Neural progenitor cell (in vitro differentiated cells): ENCODE measurements at regions not wholly inside any gene's neighbourhood (a gene's known extent, or its start where the extent isn't known, plus 50 kb on each side); places are given as distances from the start of the nearest gene placed in this dataset.

Experiments used
- DNase-seq: peaks from one replicate; pipeline ENCODE4 v3.0.0-alpha.2; 2016; ENCODE audit warnings: low spot score
- H2AFZ ChIP-seq: fragments of 200-600 bp; sonication (generic); replicated peaks from 2 replicates; pipeline ENCODE4 v1.6.1; 2016; ENCODE audit warnings: antibody characterized with exemption
- H3F3A ChIP-seq: fragments of 200-600 bp; sonication (generic); 2 replicates; pipeline ENCODE4 v1.6.1; 2016; ENCODE audit warnings: antibody characterized with exemption, low read depth
- H3K27ac ChIP-seq: fragments of 200-600 bp; sonication (generic); 2 replicates; pipeline ENCODE4 v1.5.1; 2016; ENCODE audit warnings: mild to moderate bottlenecking
- H3K27me3 ChIP-seq: fragments of 200-600 bp; sonication (generic); 2 replicates; pipeline ENCODE4 v1.6.1; 2016; ENCODE audit warnings: mild to moderate bottlenecking, moderate library complexity
- H3K36me3 ChIP-seq: fragments of 200-600 bp; sonication (generic); 2 replicates; pipeline ENCODE4 v1.5.1; 2016
- H3K4me1 ChIP-seq: fragments of 200-600 bp; sonication (generic); 2 replicates; pipeline ENCODE4 v1.6.1; 2016; ENCODE audit warnings: mixed run types
- H3K4me2 ChIP-seq: fragments of 200-600 bp; sonication (generic); 2 replicates; pipeline ENCODE4 v1.6.1; 2016
- H3K4me3 ChIP-seq: fragments of 200-600 bp; sonication (generic); 2 replicates; pipeline ENCODE4 v1.5.1; 2016
- H3K79me2 ChIP-seq: fragments of 200-600 bp; sonication (generic); 2 replicates; pipeline ENCODE4 v1.6.1; 2016; ENCODE audit warnings: low read depth
- H3K9ac ChIP-seq: fragments of 200-600 bp; sonication (generic); 2 replicates; pipeline ENCODE4 v1.6.1; 2016
- H3K9me3 ChIP-seq: fragments of 200-600 bp; sonication (generic); 2 replicates; pipeline ENCODE4 v1.5.1; 2016; ENCODE audit warnings: low read depth
- H4K20me1 ChIP-seq: fragments of 200-600 bp; sonication (generic); 2 replicates; pipeline ENCODE4 v1.6.1; 2016; ENCODE audit warnings: low read depth
- H3K27ac Mint-ChIP-seq: 3 replicates; pipeline ENCODE4 v1.8.0; 2021; ENCODE audit warnings: mixed read lengths
- H3K27me3 Mint-ChIP-seq: 2 replicates; pipeline ENCODE4 v1.8.0; 2022; ENCODE audit warnings: low read depth, mild to moderate bottlenecking, inconsistent platforms, moderate library complexity, mixed read lengths; ENCODE audit not compliant: insufficient read depth
- H3K36me3 Mint-ChIP-seq: 3 replicates; pipeline ENCODE4 v1.8.0; 2021; ENCODE audit warnings: mixed read lengths
- H3K4me1 Mint-ChIP-seq: 3 replicates; pipeline ENCODE4 v1.8.0; 2021; ENCODE audit warnings: mixed read lengths
- H3K4me3 Mint-ChIP-seq: 3 replicates; pipeline ENCODE4 v1.8.0; 2021; ENCODE audit warnings: mild to moderate bottlenecking, moderate library complexity, mixed read lengths
- H3K9me3 Mint-ChIP-seq: 3 replicates; pipeline ENCODE4 v1.8.0; 2020; ENCODE audit warnings: mixed read lengths
- CTCF ChIP-seq: fragments of 200-600 bp; sonication (generic); IDR thresholded peaks from 2 replicates; pipeline ENCODE4 v1.5.1; 2017; ENCODE audit warnings: antibody characterized with exemption, mild to moderate bottlenecking
- EZH2 ChIP-seq: fragments of 200-600 bp; sonication (generic); IDR thresholded peaks from 2 replicates; pipeline ENCODE4 v1.6.1; 2017; ENCODE audit warnings: antibody characterized with exemption, mild to moderate bottlenecking, moderate library complexity
- EZH2phosphoT487 ChIP-seq: fragments of 200-600 bp; sonication (generic); IDR thresholded peaks from 2 replicates; pipeline ENCODE4 v1.6.1; 2017; ENCODE audit warnings: antibody characterized with exemption

- Histone ChIP-seq H3K4me3 (no peak overlapping the region), H3K27me3 (no peaks in the 10 kb centered on the region), H4K20me1 (peaks cover 9% of the 10 kb centered on the region), H2AFZ (no peak overlapping the region), H3K4me2 (no peak overlapping the region), H3K9ac (no peak overlapping the region), H3K27ac (no peak overlapping the region), H3K4me1 (peaks cover 4% of the 10 kb centered on the region), H3F3A (no peaks in the 10 kb centered on the region), H3K36me3 (no peaks in the 10 kb centered on the region), H3K9me3 (no peaks in the 10 kb centered on the region), H3K79me2 (peaks cover 7% of the 10 kb centered on the region)
- Mint-ChIP-seq H3K4me1 (peaks cover 9% of the 10 kb centered on the region), H3K27ac (peak overlapping the region; percentile 9), H3K4me3 (no peak overlapping the region), H3K27me3 (peaks cover 2% of the 10 kb centered on the region), H3K36me3 (peaks cover 8% of the 10 kb centered on the region), H3K9me3 (peaks cover 4% of the 10 kb centered on the region)
- TF ChIP-seq EZH2phosphoT487, result no peak
- no peak for TF ChIP-seq CTCF
- no peak for TF ChIP-seq EZH2
- DNase-seq, result no peak
These were observed 74.5 kb downstream of the RPL27A start for GRCh38 chr11:8757047-8757446.

GRCh38 chr11:8757533-8757932, 74.9 kb downstream of the RPL27A start:
- no peak overlapping the region for H3K4me3 Mint-ChIP-seq
- Histone ChIP-seq H3F3A (no peaks in the 10 kb centered on the region), H3K4me1 (peaks cover 4% of the 10 kb centered on the region), H2AFZ (no peak overlapping the region), H3K27ac (no peak overlapping the region), H3K4me3 (no peak overlapping the region), H3K9ac (no peak overlapping the region), H3K9me3 (no peaks in the 10 kb centered on the region), H4K20me1 (peaks cover 9% of the 10 kb centered on the region), H3K36me3 (no peaks in the 10 kb centered on the region), H3K27me3 (no peaks in the 10 kb centered on the region), H3K4me2 (no peak overlapping the region), H3K79me2 (peaks cover 7% of the 10 kb centered on the region)
- peaks cover 4% of the 10 kb centered on the region for H3K9me3 Mint-ChIP-seq
- peaks cover 8% of the 10 kb centered on the region for H3K36me3 Mint-ChIP-seq
- TF ChIP-seq CTCF (no peak), EZH2phosphoT487 (no peak), EZH2 (no peak)
- no peak for DNase-seq
- H3K27me3 Mint-ChIP-seq, result peaks cover 2% of the 10 kb centered on the region
- H3K27ac Mint-ChIP-seq, result peak overlapping the region; percentile 9
- H3K4me1 Mint-ChIP-seq, result peaks cover 9% of the 10 kb centered on the region

DNA sequence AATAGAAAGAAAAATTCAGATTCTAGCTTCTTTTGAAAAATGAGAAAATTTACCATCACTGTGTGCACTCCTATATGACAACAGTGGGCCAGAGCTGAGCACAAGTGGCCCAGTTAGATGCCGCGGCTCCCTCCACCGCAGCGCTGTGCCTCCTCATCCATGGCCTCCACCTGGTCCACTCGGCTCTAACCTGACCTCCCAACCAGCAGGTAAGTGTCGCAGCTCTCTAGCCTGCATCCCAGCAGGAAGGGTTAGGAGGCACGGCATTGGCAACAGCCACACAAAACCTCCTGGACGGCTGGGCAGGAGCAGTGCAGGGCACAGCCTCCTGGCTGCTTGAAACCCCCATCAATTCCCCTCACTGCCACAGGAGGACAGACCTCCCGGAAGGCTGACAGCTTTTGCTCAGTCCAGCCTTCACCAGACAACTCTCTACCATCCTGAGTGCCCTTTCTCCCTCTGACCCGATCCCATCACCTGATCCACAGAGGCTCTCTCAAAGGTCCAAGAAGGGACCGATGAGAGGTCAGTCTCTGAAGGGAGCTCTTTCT, 76.1 kb downstream of the RPL27A start:
- Histone ChIP-seq H3K4me2 (no peak overlapping the region), H2AFZ (no peak overlapping the region), H3K36me3 (no peaks in the 10 kb centered on the region), H3K9ac (no peak overlapping the region), H3K4me1 (peaks cover 4% of the 10 kb centered on the region), H4K20me1 (peaks cover 9% of the 10 kb centered on the region), H3K4me3 (no peak overlapping the region), H3F3A (no peaks in the 10 kb centered on the region), H3K27me3 (no peaks in the 10 kb centered on the region), H3K27ac (no peak overlapping the region), H3K9me3 (no peaks in the 10 kb centered on the region), H3K79me2 (no peaks in the 10 kb centered on the region)
- Mint-ChIP-seq H3K27ac (no peak overlapping the region), H3K27me3 (peaks cover 2% of the 10 kb centered on the region), H3K4me3 (no peak overlapping the region), H3K9me3 (peaks cover 2% of the 10 kb centered on the region), H3K36me3 (peaks cover 18% of the 10 kb centered on the region), H3K4me1 (peaks cover 9% of the 10 kb centered on the region)
- TF ChIP-seq CTCF (peak; percentile 4), EZH2 (no peak), EZH2phosphoT487 (no peak)
- DNase-seq, result no peak
